ENCODE measurements at regions not wholly inside any gene's neighbourhood (a gene's known extent, or its start where the extent isn't known, plus 50 kb on each side); places are given as distances from the start of the nearest gene placed in this dataset.
A peak's percentile ranks its signal among the peaks of the same experiment; 100 is the strongest.

DNA sequence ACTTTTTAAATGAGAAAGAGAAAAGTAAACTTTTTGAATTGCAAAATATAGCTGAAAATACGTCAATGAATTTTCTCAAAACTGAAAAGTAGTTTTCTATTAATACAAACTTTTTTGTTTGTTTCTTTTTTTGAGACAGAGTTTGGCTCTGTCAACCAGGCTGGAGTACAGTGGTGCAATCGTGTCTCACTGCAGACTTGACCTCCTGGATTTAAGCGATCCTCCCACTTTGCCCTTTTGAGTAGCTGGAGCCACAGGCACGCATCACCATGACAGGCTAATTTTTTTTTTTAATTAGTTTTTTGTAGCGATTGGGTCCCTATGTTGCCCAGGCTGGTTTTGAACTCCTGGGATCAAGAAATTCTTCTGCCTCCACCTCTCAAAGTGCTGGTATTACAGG, 610.4 kb downstream of the ELAVL2 start:
- H3K4me1 Mint-ChIP-seq (ENCODE audit: low read depth) = no peaks in the 10 kb centered on the region

DNA sequence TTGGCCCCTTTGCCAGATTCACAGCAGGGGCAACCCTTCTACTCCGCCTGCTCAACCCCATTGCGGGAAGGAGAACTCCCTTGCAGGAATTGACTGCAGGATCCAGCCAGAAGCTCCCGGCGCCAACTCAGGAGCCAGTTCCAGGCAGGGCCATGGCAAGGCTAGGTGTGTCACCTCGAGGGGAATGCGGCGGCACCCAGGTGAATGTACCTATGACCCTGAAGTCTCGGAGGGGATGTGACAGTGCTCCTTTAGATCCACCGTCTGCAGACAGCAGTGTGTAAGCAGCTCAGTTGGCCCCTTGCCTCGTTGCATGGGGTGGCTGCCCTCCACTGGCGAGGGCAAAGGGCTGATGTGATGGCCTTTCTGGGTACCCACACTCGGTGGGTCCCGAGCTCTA, 606.6 kb downstream of the ELAVL2 start:
- Mint-ChIP-seq H3K27me3 (no peaks in the 10 kb centered on the region), H3K9me3 (ENCODE audit: low read depth) (peaks cover 4% of the 10 kb centered on the region), H3K4me1 (ENCODE audit: low read depth) (no peaks in the 10 kb centered on the region), H3K36me3 (ENCODE audit: insufficient read depth) (no peaks in the 10 kb centered on the region), H3K27ac (no peak overlapping the region), H3K4me3 (ENCODE audit: low read depth) (no peak overlapping the region)
- no peak for DNase-seq (ENCODE audit: low spot score, unreplicated experiment)
- no peak for TF ChIP-seq CTCF (IDR thresholded peaks at IDR 0.05; ENCODE audit: unreplicated experiment)

More for the DNA sequence above, 610.4 kb downstream of the ELAVL2 start:
- DNase-seq (ENCODE audit: low spot score, unreplicated experiment) = no peak
- Mint-ChIP-seq H3K27ac (no peak overlapping the region), H3K4me3 (ENCODE audit: low read depth) (no peak overlapping the region), H3K36me3 (ENCODE audit: insufficient read depth) (no peaks in the 10 kb centered on the region), H3K9me3 (ENCODE audit: low read depth) (no peaks in the 10 kb centered on the region), H3K27me3 (no peaks in the 10 kb centered on the region)
- no peak for TF ChIP-seq CTCF (IDR thresholded peaks at IDR 0.05; ENCODE audit: unreplicated experiment)

- TF ChIP-seq CTCF (IDR thresholded peaks at IDR 0.05; ENCODE audit: unreplicated experiment) = no peak
- peaks cover 4% of the 10 kb centered on the region for H3K9me3 Mint-ChIP-seq (ENCODE audit: low read depth)
- no peaks in the 10 kb centered on the region for H3K4me1 Mint-ChIP-seq (ENCODE audit: low read depth)
These were observed 605.9 kb downstream of the ELAVL2 start for GRCh38 chr9:23220171-23220570.

DNA sequence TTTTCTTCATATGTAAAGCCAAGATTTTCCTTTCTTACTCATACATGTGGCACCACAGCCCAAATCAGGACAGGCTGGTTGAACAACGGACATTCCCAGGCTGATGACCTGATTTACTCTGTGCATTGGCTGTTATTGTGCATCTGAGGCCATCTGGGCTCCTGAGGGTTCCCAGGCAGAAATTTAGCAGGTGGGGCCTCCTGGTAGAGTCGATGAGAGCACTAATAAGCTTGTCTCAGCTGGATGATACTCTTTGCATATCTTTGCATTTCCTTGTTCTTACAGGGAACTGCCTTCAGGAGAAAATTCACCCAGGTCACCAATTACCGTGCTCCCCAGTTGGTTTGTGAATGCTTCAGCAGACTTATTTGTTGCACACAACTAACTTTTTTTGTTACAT, 605.1 kb downstream of the ELAVL2 start:
- no peaks in the 10 kb centered on the region for H3K4me1 Mint-ChIP-seq (ENCODE audit: low read depth)
- no peak for TF ChIP-seq CTCF (IDR thresholded peaks at IDR 0.05; ENCODE audit: unreplicated experiment)
- H3K27ac Mint-ChIP-seq = no peak overlapping the region
- H3K4me3 Mint-ChIP-seq (ENCODE audit: low read depth) = no peak overlapping the region
- no peaks in the 10 kb centered on the region for H3K27me3 Mint-ChIP-seq
- H3K9me3 Mint-ChIP-seq (ENCODE audit: low read depth) = peaks cover 4% of the 10 kb centered on the region
- no peaks in the 10 kb centered on the region for H3K36me3 Mint-ChIP-seq (ENCODE audit: insufficient read depth)
- DNase-seq (ENCODE audit: low spot score, unreplicated experiment) = no peak

More at GRCh38 chr9:23220171-23220570, 605.9 kb downstream of the ELAVL2 start:
- Mint-ChIP-seq H3K27me3 (no peaks in the 10 kb centered on the region), H3K27ac (peak overlapping the region; percentile 45), H3K4me3 (ENCODE audit: low read depth) (no peak overlapping the region), H3K36me3 (ENCODE audit: insufficient read depth) (no peaks in the 10 kb centered on the region)
- no peak for DNase-seq (ENCODE audit: low spot score, unreplicated experiment)

GRCh38 chr9:23229890-23230317, 596.1 kb downstream of the ELAVL2 start:
- no peaks in the 10 kb centered on the region for H3K9me3 Mint-ChIP-seq (ENCODE audit: low read depth)
- no peak for TF ChIP-seq CTCF (IDR thresholded peaks at IDR 0.05; ENCODE audit: unreplicated experiment)
- H3K4me1 Mint-ChIP-seq (ENCODE audit: low read depth) = peaks cover 5% of the 10 kb centered on the region
- no peak overlapping the region for H3K27ac Mint-ChIP-seq
- H3K27me3 Mint-ChIP-seq = no peaks in the 10 kb centered on the region
- H3K4me3 Mint-ChIP-seq (ENCODE audit: low read depth) = no peak overlapping the region
- H3K36me3 Mint-ChIP-seq (ENCODE audit: insufficient read depth) = no peaks in the 10 kb centered on the region
- DNase-seq (ENCODE audit: low spot score, unreplicated experiment) = no peak

Measured in progenitor cell of endocrine pancreas (in vitro differentiated cells).